ENCODE measurements at regions not wholly inside any gene's neighbourhood (a gene's known extent, or its start where the extent isn't known, plus 50 kb on each side); places are given as distances from the start of the nearest gene placed in this dataset.
"Not testable (repeated sequence)": the region's sequence is repeated elsewhere in the genome, so short reads cannot be mapped to it uniquely, and the experiment has no call there.

DNA sequence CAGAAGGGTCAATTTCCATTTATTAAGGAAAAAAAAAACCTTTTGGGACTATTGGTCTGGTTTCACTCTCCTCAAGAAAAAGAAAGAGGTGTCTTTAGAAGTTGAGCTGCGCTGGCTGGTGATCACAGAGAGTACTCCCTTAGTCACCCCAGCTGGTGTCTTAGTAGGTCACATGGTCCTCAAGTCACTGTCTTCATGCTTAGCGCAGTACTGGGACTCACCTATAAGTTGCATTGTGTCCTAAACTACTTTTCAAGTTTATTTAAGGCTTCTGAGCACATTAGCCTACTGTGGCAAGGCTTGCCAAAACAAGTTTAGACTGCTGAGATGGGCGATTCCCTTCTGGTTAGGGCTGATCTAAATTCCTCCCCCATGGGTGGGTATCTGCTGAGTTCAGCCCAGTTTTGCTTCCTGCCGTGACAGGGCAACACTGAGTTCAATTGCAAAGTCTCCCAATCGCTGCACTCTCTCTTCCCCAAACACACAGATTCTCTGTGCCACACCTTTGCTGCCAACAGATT lies 824.9 kb upstream of the CRIM1 start:
- ATAC-seq (ENCODE audit: low read depth) (no peak), DNase-seq (no peak)
- POLR2A ChIA-PET: no interaction called here
- no peak overlapping the region for H3K27ac Mint-ChIP-seq
- H3K27me3 Mint-ChIP-seq: no peaks in the 10 kb centered on the region
- peaks cover 10% of the 10 kb centered on the region for H3K9me3 Mint-ChIP-seq
- no peaks in the 10 kb centered on the region for H3K36me3 Mint-ChIP-seq
- H3K4me1 Mint-ChIP-seq: no peaks in the 10 kb centered on the region
- no peak overlapping the region for H3K4me3 Mint-ChIP-seq

DNA sequence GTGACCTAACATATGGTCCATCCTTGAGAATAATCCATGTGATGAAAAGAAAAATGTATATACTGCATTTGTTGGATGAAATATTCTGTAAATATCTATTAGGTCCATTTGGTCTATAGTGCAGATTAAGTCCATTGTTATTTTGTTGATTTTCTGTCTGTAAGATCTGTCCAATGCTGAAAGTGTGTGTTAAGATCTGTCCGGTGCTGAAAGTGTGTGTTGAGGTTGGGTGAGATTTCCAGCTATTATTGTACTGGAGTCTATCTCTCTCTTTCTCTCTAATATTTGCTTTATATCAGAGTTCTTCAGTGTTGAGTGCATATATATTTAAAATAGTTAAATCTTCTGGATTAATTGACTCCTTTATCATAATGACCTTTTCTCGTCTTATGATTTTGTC lies 828.8 kb upstream of the CRIM1 start:
- Mint-ChIP-seq H3K27ac (no peak overlapping the region), H3K36me3 (no peaks in the 10 kb centered on the region), H3K4me1 (no peaks in the 10 kb centered on the region), H3K4me3 (no peak overlapping the region), H3K27me3 (no peaks in the 10 kb centered on the region), H3K9me3 (peaks cover 10% of the 10 kb centered on the region)
- POLR2A ChIA-PET: no interaction called here
- no peak for ATAC-seq (ENCODE audit: low read depth)
- no peak for DNase-seq

DNA sequence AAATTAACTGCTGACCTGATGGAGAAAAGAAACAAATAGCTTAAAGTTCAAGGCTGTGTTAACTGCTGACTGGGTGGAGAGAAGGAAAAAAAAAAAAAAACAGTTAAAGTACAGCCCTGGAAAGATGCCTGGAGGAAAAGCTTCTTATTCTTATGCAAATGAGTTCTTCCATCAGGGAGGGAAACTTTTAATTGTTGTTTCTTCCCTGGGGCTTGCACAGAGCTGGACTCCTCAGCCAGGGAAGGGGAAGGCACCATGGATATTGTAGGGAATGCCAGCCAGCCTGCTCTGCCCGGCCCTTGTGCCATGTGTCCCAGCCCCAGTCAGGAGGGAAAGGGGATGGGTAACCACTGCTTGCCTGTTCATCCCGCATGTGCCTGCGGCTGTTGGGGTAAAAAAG lies 833.1 kb upstream of the CRIM1 start:
- H3K27ac Mint-ChIP-seq: no peak overlapping the region
- H3K36me3 Mint-ChIP-seq: no peaks in the 10 kb centered on the region
- no peak overlapping the region for H3K4me3 Mint-ChIP-seq
- peaks cover 8% of the 10 kb centered on the region for H3K9me3 Mint-ChIP-seq
- POLR2A ChIA-PET: no interaction called here
- no peaks in the 10 kb centered on the region for H3K4me1 Mint-ChIP-seq
- DNase-seq (no peak), ATAC-seq (ENCODE audit: low read depth) (no peak)
- H3K27me3 Mint-ChIP-seq: no peaks in the 10 kb centered on the region

- DNase-seq (no peak), ATAC-seq (ENCODE audit: low read depth) (no peak)
- Mint-ChIP-seq H3K9me3 (peaks cover 4% of the 10 kb centered on the region), H3K4me3 (no peak overlapping the region), H3K4me1 (no peaks in the 10 kb centered on the region), H3K27ac (no peak overlapping the region), H3K36me3 (no peaks in the 10 kb centered on the region), H3K27me3 (no peaks in the 10 kb centered on the region)
- POLR2A ChIA-PET: no interaction called here
Measured at GRCh38 chr2:35510636-35511035, 844.9 kb upstream of the CRIM1 start.

GRCh38 chr2:35508601-35509000 lies 847.0 kb upstream of the CRIM1 start:
- POLR2A ChIA-PET: no interaction called here
- DNase-seq: no peak

DNA sequence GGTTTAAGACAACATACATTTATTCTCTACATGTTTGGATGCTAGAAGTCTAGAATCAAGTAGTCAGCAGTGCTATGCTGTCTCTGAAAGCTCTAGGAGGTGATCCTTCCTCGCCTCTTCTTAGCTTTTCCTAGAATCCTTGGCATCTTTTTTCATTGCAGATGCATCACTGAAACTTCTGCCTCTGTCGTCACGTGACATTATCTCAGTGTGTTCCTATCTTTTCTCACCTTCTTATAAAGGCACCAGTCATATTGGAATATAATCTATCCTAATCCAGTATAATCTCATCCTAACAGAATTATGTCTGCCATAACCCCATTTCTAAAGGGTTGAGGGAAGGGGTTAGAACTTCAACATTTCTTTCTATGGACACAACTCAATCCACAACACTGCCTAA lies 851.2 kb upstream of the CRIM1 start:
- POLR2A ChIA-PET: no interaction called here
- no peak overlapping the region for H3K4me3 Mint-ChIP-seq

More at GRCh38 chr2:35508601-35509000, 847.0 kb upstream of the CRIM1 start:
- no peak overlapping the region for H3K27ac Mint-ChIP-seq
- no peak for ATAC-seq (ENCODE audit: low read depth)
- H3K4me3 Mint-ChIP-seq: no peak overlapping the region
- no peaks in the 10 kb centered on the region for H3K36me3 Mint-ChIP-seq
- no peaks in the 10 kb centered on the region for H3K27me3 Mint-ChIP-seq
- peaks cover 4% of the 10 kb centered on the region for H3K9me3 Mint-ChIP-seq
- H3K4me1 Mint-ChIP-seq: no peaks in the 10 kb centered on the region

DNA sequence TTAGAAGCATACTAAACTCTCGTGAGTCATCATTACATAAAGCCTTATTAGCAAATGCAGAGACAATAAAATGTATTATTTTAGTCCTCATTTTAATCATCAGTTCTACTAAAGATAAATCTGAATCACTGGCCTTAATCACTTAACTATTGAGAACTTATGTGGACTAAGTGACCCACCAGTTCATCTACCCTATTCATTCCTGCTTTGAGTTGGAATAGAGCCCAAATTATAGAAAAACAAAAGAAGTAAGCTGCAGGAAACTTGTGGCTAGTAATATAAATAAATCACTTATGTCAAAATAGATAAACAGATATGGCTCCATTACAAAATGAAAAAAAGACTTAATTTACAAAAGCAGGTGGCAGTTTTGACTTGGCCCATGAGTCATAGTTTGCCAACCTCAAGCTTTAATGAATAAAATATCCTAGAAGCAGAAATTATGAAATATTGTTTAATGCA lies 851.8 kb upstream of the CRIM1 start:
- Mint-ChIP-seq H3K27ac (no peak overlapping the region), H3K9me3 (peaks cover 2% of the 10 kb centered on the region), H3K27me3 (no peaks in the 10 kb centered on the region), H3K4me3 (no peak overlapping the region), H3K4me1 (no peaks in the 10 kb centered on the region), H3K36me3 (no peaks in the 10 kb centered on the region)
- POLR2A ChIA-PET: no interaction called here
- no peak for DNase-seq
- no peak for ATAC-seq (ENCODE audit: low read depth)

More for the DNA sequence above, 851.2 kb upstream of the CRIM1 start:
- no peaks in the 10 kb centered on the region for H3K36me3 Mint-ChIP-seq
- peaks cover 2% of the 10 kb centered on the region for H3K9me3 Mint-ChIP-seq
- H3K27ac Mint-ChIP-seq: no peak overlapping the region
- DNase-seq: no peak
- H3K4me1 Mint-ChIP-seq: no peaks in the 10 kb centered on the region
- H3K27me3 Mint-ChIP-seq: no peaks in the 10 kb centered on the region
- ATAC-seq (ENCODE audit: low read depth): no peak

GRCh38 chr2:35503311-35503710 lies 852.3 kb upstream of the CRIM1 start:
- Mint-ChIP-seq H3K36me3 (no peaks in the 10 kb centered on the region), H3K4me3 (no peak overlapping the region), H3K27ac (no peak overlapping the region), H3K4me1 (no peaks in the 10 kb centered on the region), H3K27me3 (no peaks in the 10 kb centered on the region), H3K9me3 (peaks cover 2% of the 10 kb centered on the region)
- ATAC-seq (ENCODE audit: low read depth) (no peak), DNase-seq (no peak)
- POLR2A ChIA-PET: no interaction called here

- ATAC-seq (ENCODE audit: low read depth): no peak
Measured at GRCh38 chr2:35501076-35501475, 854.5 kb upstream of the CRIM1 start.

DNA sequence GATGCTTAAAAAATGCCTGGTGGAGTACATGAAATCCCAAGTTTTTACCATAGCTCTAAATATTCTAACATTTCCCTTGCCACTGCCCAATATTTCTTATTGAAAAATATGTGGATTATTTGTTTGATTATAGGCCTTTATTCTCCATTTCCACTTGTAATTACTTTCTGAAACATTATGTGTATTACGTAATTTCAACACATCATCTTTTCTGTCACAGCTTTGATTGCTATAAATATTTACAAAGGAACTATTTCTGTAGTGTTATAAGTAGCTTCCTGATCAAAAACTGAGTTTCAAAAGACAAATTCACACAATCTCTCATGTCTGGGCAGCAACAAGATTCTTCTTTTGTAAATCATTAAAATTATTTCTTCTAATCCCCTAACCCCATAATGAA lies 859.6 kb upstream of the CRIM1 start:
- Mint-ChIP-seq H3K27ac (no peak overlapping the region), H3K9me3 (no peaks in the 10 kb centered on the region), H3K4me1 (no peaks in the 10 kb centered on the region), H3K36me3 (no peaks in the 10 kb centered on the region), H3K27me3 (no peaks in the 10 kb centered on the region), H3K4me3 (no peak overlapping the region)
- DNase-seq (no peak), ATAC-seq (ENCODE audit: low read depth) (no peak)
- POLR2A ChIA-PET: no interaction called here

More at GRCh38 chr2:35501076-35501475, 854.5 kb upstream of the CRIM1 start:
- Mint-ChIP-seq H3K4me1 (no peaks in the 10 kb centered on the region), H3K4me3 (no peak overlapping the region), H3K36me3 (no peaks in the 10 kb centered on the region), H3K27me3 (no peaks in the 10 kb centered on the region), H3K27ac (no peak overlapping the region), H3K9me3 (peaks cover 2% of the 10 kb centered on the region)
- POLR2A ChIA-PET: no interaction called here
- no peak for DNase-seq

DNA sequence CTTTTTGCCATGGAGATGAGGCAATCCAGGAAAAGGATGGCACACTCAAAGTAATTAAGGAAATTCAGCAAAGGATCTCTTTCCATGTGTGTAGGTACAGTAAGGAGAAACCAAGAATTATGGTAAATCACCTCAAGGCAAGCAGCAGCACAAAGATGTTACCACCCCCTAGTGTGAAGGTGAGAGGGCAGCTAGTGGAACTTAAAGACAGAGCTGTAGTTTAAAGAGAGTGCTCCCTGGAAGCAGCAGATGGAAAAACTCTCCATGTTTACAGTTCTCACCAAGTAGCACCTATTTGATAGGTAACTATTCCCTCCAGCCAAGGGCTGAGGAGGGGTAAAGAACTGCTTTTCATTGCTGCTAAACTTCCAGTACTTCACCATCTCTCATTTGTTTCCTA lies 860.4 kb upstream of the CRIM1 start:
- no peaks in the 10 kb centered on the region for H3K36me3 Mint-ChIP-seq
- POLR2A ChIA-PET: no interaction called here
- H3K4me3 Mint-ChIP-seq: no peak overlapping the region
- no peak overlapping the region for H3K27ac Mint-ChIP-seq
- H3K9me3 Mint-ChIP-seq: no peaks in the 10 kb centered on the region
- no peaks in the 10 kb centered on the region for H3K27me3 Mint-ChIP-seq
- ATAC-seq (ENCODE audit: low read depth) (no peak), DNase-seq (no peak)
- H3K4me1 Mint-ChIP-seq: no peaks in the 10 kb centered on the region

GRCh38 chr2:35478121-35478520 lies 877.5 kb upstream of the CRIM1 start:
- H3K27me3 Mint-ChIP-seq; DNase-seq; H3K9me3 Mint-ChIP-seq; H3K36me3 Mint-ChIP-seq; H3K4me3 Mint-ChIP-seq; H3K4me1 Mint-ChIP-seq; H3K27ac Mint-ChIP-seq; POLR2A ChIA-PET; ATAC-seq (ENCODE audit: low read depth): not testable (repeated sequence)

DNA sequence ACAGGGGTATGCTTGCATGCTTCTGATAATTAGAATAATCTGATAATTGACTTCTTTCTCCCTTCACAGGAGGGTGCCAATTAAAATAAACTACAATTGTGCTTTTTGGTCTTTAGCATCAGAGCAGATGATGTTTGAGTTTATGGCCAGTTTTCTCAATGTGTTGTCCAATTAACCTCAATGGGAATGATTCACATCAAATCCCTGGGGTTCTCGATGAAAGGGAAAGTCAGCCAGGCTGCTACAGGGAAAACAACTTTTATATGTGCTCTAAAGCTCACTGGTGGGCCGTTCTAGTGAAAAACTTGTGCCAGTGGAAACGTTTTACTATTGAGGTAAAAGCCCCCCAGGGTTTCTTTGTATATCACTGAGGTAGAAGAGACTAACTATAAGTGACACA lies 887.3 kb upstream of the CRIM1 start:
- POLR2A ChIA-PET: no interaction called here
- no peak overlapping the region for H3K4me3 Mint-ChIP-seq
- H3K36me3 Mint-ChIP-seq: no peaks in the 10 kb centered on the region
- no peaks in the 10 kb centered on the region for H3K27me3 Mint-ChIP-seq
- no peak overlapping the region for H3K27ac Mint-ChIP-seq
- no peak for ATAC-seq (ENCODE audit: low read depth)
- H3K9me3 Mint-ChIP-seq: no peaks in the 10 kb centered on the region
- H3K4me1 Mint-ChIP-seq: no peaks in the 10 kb centered on the region
- DNase-seq: no peak

DNA sequence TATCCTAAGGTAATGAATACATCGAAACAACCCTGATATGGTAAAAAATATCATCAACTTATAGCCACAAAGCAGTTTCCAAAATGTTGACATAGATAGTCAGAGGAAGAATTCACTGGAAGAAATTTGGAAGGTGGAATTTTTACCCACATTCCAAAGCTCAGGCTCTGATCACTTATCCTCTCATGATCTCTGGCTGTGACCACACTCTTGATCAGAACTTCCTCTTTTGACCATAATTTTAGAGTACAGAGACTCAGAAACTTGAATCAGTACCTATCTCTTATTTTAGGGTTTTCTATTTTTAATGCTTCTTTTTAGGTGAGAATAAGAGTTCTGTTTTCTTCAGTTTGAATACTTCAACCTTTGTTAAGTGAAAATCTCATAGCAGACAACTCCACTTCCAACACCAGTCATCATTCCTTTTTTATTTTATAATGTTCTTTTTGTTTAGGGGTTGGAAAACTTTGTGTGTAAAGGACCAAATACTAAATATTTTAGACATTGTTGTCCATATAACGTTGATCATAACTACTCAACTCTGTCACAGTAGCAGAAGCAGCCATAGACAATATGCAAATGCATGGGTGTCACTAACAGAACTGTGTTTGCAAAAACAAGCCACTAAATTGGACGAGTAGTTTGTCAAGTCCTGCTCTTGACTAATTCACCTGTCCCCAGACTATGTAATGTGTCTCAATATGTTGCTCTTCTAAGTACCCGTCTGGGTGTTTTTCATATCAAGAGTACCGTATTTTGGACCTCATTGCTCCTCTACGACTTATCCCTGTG lies 891.6 kb upstream of the CRIM1 start:
- Mint-ChIP-seq H3K27me3 (no peaks in the 10 kb centered on the region), H3K4me3 (no peak overlapping the region)

More for the DNA sequence above, 891.6 kb upstream of the CRIM1 start:
- H3K9me3 Mint-ChIP-seq: no peaks in the 10 kb centered on the region
- H3K4me1 Mint-ChIP-seq: no peaks in the 10 kb centered on the region
- POLR2A ChIA-PET: no interaction called here
- DNase-seq (no peak), ATAC-seq (ENCODE audit: low read depth) (no peak)
- no peak overlapping the region for H3K27ac Mint-ChIP-seq
- no peaks in the 10 kb centered on the region for H3K36me3 Mint-ChIP-seq

Measured in activated naive CD8-positive, alpha-beta T cell treated with anti-CD3 and anti-CD28 coated beads, Interleukin-2, amount 10 ng/mL, durations not matched to agents 7 days and 5 days (primary cell).